Nephron progenitor cell (in vitro differentiated cells): ENCODE measurements at regions not wholly inside any gene's neighbourhood (a gene's known extent, or its start where the extent isn't known, plus 50 kb on each side); places are given as distances from the start of the nearest gene placed in this dataset.
A peak's percentile ranks its signal among the peaks of the same experiment; 100 is the strongest.

Experiments used
- DNase-seq: peaks from one replicate; pipeline ENCODE4 v3.0.0; 2021
- H3K27ac Mint-ChIP-seq: 2 replicates; pipeline ENCODE4 v1.8.0; 2021; ENCODE audit warnings: mild to moderate bottlenecking, moderate library complexity, mixed read lengths
- H3K27me3 Mint-ChIP-seq: 2 replicates; pipeline ENCODE4 v1.8.0; 2021; ENCODE audit warnings: mild to moderate bottlenecking, low read depth, mixed read lengths; ENCODE audit not compliant: poor library complexity
- H3K36me3 Mint-ChIP-seq: 2 replicates; pipeline ENCODE4 v1.8.0; 2021; ENCODE audit warnings: low read depth, mixed read lengths
- H3K4me1 Mint-ChIP-seq: 2 replicates; pipeline ENCODE4 v1.8.0; 2021; ENCODE audit warnings: mixed read lengths
- H3K4me3 Mint-ChIP-seq: 2 replicates; pipeline ENCODE4 v1.8.0; 2021; ENCODE audit warnings: mild to moderate bottlenecking, moderate library complexity, mixed read lengths
- H3K9me3 Mint-ChIP-seq: 2 replicates; pipeline ENCODE4 v1.8.0; 2021; ENCODE audit warnings: mild to moderate bottlenecking, moderate library complexity, mixed read lengths
- TF ChIP-seq, protein P1 (sequence below): fragments of 200-600 bp; sonication (generic); IDR thresholded peaks from 2 replicates; pipeline ENCODE4 v1.5.0; 2021; ENCODE audit warnings: antibody characterized with exemption

DNA sequence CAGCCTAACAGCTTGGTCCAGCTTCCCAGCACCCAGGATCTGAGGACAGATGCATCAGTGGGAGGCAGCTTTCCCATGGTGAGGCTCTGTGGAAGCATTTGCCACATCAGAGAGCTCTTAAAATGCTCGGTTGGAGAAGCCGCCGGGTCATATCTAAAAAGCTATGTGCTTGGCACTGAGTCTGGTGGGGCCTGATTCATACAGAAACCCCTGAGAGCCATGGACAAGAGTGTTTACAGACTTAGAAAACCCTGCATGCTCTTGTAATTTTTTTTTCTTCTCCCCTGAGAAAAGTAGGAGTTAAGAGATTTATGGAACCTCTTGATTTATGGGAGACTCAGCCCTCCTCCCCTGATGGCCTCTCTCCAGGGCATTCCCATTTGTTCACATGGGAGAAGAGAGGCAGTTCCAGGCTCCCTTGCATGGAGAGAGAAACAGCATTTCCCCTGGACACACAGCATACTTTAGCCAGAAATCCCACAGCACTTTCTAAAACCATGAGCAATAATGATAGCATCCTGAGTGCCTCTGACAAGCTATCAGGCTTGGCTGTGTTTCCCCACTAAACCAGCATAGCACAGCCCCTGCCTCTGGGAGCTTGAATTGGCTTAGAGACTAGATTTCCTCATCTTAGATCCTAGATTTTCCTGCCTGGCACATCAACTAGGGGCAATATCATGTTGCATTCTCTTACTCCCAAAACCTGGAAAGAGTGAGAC, 322.1 kb upstream of the AUTS2 start:
- Mint-ChIP-seq H3K4me1 (peaks cover 51% of the 10 kb centered on the region), H3K4me3 (peak overlapping the region; percentile 28), H3K9me3 (peaks cover 17% of the 10 kb centered on the region), H3K36me3 (no peaks in the 10 kb centered on the region), H3K27ac (peak overlapping the region; percentile 87), H3K27me3 (peaks cover 17% of the 10 kb centered on the region)
- TF ChIP-seq, protein P1, sequence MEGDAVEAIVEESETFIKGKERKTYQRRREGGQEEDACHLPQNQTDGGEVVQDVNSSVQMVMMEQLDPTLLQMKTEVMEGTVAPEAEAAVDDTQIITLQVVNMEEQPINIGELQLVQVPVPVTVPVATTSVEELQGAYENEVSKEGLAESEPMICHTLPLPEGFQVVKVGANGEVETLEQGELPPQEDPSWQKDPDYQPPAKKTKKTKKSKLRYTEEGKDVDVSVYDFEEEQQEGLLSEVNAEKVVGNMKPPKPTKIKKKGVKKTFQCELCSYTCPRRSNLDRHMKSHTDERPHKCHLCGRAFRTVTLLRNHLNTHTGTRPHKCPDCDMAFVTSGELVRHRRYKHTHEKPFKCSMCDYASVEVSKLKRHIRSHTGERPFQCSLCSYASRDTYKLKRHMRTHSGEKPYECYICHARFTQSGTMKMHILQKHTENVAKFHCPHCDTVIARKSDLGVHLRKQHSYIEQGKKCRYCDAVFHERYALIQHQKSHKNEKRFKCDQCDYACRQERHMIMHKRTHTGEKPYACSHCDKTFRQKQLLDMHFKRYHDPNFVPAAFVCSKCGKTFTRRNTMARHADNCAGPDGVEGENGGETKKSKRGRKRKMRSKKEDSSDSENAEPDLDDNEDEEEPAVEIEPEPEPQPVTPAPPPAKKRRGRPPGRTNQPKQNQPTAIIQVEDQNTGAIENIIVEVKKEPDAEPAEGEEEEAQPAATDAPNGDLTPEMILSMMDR = no peak
- DNase-seq = peak; percentile 15

DNA sequence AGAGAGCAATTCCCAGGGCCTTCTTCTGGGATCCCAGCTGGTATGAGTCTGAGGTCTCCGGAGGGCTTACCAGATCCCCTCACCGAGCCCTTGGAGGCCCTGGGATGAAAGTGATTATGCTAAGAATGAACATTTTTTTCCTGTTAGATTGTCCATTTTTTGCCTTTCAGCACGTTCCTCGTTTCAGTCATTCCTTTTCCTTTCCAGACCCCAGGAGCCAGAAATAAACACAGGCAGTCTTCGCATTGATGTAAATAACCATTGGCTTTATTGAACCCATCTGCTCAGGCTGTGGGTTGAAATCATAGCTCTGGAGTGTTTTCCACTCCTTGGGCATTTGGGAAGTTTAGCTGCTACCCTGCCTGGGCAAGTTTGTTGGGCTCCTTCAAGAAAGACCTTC, 320.9 kb upstream of the AUTS2 start:
- peaks cover 48% of the 10 kb centered on the region for H3K4me1 Mint-ChIP-seq
- H3K9me3 Mint-ChIP-seq = peaks cover 29% of the 10 kb centered on the region
- DNase-seq = no peak
- H3K4me3 Mint-ChIP-seq = no peak overlapping the region
- TF ChIP-seq, protein P1 = no peak
- peaks cover 13% of the 10 kb centered on the region for H3K27me3 Mint-ChIP-seq
- no peaks in the 10 kb centered on the region for H3K36me3 Mint-ChIP-seq
- H3K27ac Mint-ChIP-seq = no peak overlapping the region

DNA sequence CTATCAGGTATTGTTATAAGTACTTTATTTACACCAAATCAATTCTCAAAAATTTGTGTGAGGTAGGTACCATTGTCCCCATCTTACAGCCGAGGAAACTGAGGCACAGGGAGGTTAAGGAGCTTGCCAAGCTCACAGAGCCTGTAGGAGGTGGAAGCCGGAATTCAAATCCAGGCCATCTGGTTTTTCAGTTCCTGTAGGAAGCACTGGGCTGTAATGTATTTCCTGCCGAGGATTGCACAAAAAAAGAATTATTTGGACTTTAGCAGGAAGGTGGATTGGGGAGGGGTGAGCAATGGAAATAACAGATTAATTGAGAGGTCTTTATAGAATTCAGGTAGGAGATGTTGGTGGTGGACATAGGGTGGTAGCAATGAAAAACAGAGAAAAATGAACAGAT, 315.3 kb upstream of the AUTS2 start:
- peaks cover 19% of the 10 kb centered on the region for H3K27me3 Mint-ChIP-seq
- no peak for DNase-seq
- no peak overlapping the region for H3K27ac Mint-ChIP-seq
- TF ChIP-seq, protein P1 = no peak
- peak overlapping the region; percentile 18 for H3K4me3 Mint-ChIP-seq
- peaks cover 43% of the 10 kb centered on the region for H3K4me1 Mint-ChIP-seq
- H3K9me3 Mint-ChIP-seq = peaks cover 24% of the 10 kb centered on the region
- no peaks in the 10 kb centered on the region for H3K36me3 Mint-ChIP-seq

DNA sequence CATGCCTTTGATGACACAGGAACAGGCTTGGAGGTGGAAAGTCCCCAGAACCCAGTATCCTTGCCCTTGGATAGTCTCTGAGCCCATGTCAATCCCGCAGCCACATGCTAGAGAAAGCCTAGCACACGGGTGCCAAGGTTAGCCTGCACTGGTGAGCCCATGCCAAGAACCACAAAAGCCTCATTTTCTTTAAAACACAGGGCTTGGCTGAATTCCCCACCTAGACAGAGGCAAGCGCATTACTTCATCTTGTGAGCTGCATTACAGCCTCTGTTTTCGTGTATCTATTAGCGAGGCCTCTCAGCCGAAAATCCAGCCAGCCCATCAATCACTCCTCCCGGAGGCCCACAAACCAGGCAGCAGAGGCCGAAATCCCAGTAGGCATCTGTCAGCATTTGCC, 314.9 kb upstream of the AUTS2 start:
- H3K4me3 Mint-ChIP-seq = no peak overlapping the region
- H3K27me3 Mint-ChIP-seq = peaks cover 18% of the 10 kb centered on the region
- DNase-seq = peak; percentile 52
- peaks cover 24% of the 10 kb centered on the region for H3K9me3 Mint-ChIP-seq
- H3K4me1 Mint-ChIP-seq = peaks cover 43% of the 10 kb centered on the region
- TF ChIP-seq, protein P1 = no peak
- no peak overlapping the region for H3K27ac Mint-ChIP-seq
- no peaks in the 10 kb centered on the region for H3K36me3 Mint-ChIP-seq

DNA sequence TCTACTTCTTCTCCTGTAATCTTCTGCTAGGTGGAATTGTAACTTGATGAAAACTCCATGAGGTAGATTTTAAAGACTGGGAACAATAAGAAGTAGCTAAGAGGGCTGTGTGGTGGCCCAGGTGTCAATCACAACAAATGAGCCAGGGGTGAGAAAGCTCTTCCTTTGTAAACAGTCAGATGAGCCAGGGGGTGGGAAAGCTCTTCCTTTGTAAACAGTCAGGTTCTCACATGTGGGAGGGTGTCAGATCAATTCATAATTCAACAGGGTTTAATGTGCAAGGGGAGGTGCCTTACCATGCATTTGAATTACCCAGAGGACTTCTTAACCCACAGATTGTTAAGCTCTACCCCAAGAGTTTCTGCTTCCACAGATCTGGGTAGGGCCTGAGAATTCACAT, 312.4 kb upstream of the AUTS2 start:
- Mint-ChIP-seq H3K4me3 (no peak overlapping the region), H3K27ac (peak overlapping the region; percentile 1), H3K9me3 (peaks cover 18% of the 10 kb centered on the region), H3K27me3 (peaks cover 24% of the 10 kb centered on the region), H3K36me3 (no peaks in the 10 kb centered on the region), H3K4me1 (peaks cover 38% of the 10 kb centered on the region)
- TF ChIP-seq, protein P1 = no peak
- no peak for DNase-seq

DNA sequence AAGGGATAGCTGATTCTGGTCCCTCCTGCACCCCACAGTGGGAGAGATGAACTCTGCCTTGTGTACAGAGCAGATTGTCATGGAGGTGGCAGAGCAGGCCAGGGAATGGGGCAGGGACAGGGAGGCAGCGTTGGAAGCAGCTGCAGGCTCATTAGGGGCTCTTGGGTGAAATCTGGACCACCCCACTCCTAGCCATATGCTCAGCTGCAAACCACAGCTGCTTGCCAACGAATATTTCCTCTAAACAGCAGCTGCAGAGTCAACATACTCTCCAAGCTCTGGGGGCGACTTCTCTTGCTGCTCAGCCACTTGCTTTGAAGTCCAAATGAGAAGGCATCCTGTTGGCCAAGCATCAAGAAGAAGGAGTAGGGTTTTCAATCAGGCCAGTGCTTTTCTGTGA, 302.3 kb upstream of the AUTS2 start:
- no peak for DNase-seq
- TF ChIP-seq, protein P1 = no peak
- H3K4me1 Mint-ChIP-seq = no peaks in the 10 kb centered on the region
- no peaks in the 10 kb centered on the region for H3K9me3 Mint-ChIP-seq
- H3K36me3 Mint-ChIP-seq = no peaks in the 10 kb centered on the region
- no peak overlapping the region for H3K27ac Mint-ChIP-seq
- H3K4me3 Mint-ChIP-seq = no peak overlapping the region
- H3K27me3 Mint-ChIP-seq = peaks cover 9% of the 10 kb centered on the region
